Left colon (tissue), 2 donors: ENCODE measurements at regions not wholly inside any gene's neighbourhood (a gene's known extent, or its start where the extent isn't known, plus 50 kb on each side); places are given as distances from the start of the nearest gene placed in this dataset.

ENCODE experiments used
- ATAC-seq: fragments of 200-7000 bp; cut with Tn5 transposase; one replicate; pipeline ENCODE4 v1.9.1; 2020; ENCODE audit warnings: mild to moderate bottlenecking, moderate library complexity
- DNase-seq, 2 donors: peaks; one replicate each; pipeline ENCODE4 v3.0.0-alpha.2; 2020
- intact Hi-C, 2 donors: fragments of 100-400 bp; cut with DNase I in 1 of 2; cut with micrococcal nuclease in 1 of 2; formaldehyde crosslinking; loops; one replicate each; pipeline versions ENCODE4 v1.11.2 to v1.14.0; 2022; cut with DNase I, micrococcal nuclease
- donor health status: DM: no; HTN: no; CAD: no.
- donor health status: DM: yes; HTN: yes; CAD: no.

DNA sequence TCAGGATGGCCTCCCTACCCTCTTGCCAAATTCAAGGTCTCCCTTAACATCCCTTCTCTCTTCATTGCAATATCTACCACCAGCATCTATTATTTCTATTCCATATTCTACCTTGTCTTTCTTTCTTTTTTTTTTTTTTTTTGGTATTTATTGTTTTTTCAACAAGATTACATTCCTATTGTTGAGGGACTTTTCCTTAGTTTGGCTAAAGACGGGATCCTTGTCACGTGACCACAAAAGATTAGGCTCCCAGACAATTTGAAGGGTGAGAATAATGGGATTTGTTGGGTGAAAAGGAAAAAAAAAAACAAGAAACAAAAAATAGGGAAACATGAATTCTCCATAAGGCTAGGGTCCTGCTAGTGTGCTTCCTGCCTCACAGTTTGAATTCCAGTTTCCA, 124.3 kb upstream of the MCHR2 start:
- ATAC-seq (no peak), DNase-seq (no peak)
- intact Hi-C loops: loop anchor here in 1 of 2 donors (5.0 to 10.0 kb wide), 2 partner anchors 359 to 536 kb away; no protein-coding TSS in a partner anchor

DNA sequence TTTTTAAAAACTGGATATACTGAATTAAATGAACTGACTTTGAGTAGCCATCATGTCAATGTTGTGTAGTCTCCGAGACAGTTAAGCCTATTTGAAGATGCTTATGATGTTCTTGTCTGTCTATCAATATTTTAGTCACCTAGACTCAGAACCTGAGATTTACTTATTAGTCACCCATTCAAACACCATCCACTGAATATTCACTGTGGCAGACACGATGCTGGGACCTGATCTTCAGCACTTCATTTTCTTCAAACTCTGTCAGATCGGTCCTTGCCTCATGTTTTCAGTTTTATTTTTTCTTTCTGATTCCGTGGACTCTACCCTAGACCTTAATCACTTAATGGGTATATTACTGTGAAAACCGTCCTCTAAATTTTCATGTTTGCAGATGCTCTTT, 123.7 kb upstream of the MCHR2 start:
- intact Hi-C loops: loop anchor here in 1 of 2 donors (5.0 to 10.0 kb wide), 2 partner anchors 360 to 537 kb away; no protein-coding TSS in a partner anchor
- DNase-seq: no peak
- no peak for ATAC-seq

GRCh38 chr6:100116411-100117194, 122.6 kb upstream of the MCHR2 start:
- DNase-seq: peak in 1 of 2 donors; percentile 24
- no peak for ATAC-seq
- intact Hi-C loops: loop anchor here in 1 of 2 donors (5.0 to 10.0 kb wide), 2 partner anchors 361 to 538 kb away; no protein-coding TSS in a partner anchor

DNA sequence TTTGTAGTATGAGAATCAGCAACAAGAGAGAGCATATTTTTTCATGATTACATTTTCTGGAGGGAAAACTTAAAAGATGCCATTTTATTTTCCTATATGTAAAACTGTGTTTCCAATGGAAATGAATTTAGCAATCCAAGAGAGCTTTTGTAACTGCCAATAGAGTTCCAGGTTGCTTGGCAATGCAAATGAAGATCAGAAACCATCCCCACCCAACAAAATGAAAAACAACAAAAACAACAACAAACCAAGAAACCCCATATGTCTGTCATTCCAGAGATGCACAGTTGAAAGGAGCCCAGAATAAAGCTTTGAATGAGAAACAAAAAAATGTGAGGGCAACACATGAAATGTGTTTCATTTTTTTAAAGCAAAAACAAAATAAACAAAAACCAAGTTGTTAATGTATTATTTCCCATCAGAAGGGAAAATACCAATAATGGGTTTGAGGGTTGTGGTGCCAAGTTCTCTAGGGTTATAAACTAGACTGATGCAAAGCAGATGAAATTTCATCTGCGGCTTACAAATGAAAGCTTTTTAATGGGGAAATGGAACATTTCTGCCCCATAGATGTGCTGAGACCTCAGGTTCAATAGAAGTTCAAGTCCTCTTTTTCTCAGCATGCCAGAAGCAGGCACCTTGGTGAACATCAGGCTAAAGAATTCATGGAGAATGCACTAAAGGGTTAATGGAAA, 121.5 kb upstream of the MCHR2 start:
- DNase-seq (no peak), ATAC-seq (no peak)
- intact Hi-C loops: loop anchor here in 1 of 2 donors (5.0 to 10.0 kb wide), 2 partner anchors 362 to 539 kb away; no protein-coding TSS in a partner anchor

GRCh38 chr6:100112855-100113508, 119.0 kb upstream of the MCHR2 start:
- intact Hi-C loops: loop anchor here in 1 of 2 donors (10.0 kb wide), 1 partner anchor 542 kb away; no protein-coding TSS in a partner anchor
- ATAC-seq (no peak), DNase-seq (no peak)

- no peak for ATAC-seq
- intact Hi-C loops: no loop called here
These were observed 112.0 kb upstream of the MCHR2 start for GRCh38 chr6:100105919-100106529.

DNA sequence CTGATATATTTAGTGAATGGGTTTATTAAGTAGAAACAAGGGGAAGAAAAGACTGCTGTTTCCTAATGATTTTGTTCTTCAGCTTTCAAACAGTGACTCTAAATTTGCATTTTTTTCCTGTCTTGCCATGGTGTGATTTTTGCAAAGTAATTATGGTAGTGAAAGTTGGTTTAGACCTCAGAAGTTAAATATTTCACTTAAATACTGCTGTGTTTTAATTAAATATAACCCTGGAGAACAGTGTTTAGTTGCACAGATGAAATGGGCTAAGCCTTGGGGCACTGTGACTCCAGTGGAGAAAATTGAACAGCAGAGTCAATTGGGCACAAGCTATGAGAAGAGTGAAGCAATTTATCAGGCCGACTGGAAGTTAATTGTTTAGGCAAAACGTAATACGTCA, 111.1 kb upstream of the MCHR2 start:
- intact Hi-C loops: no loop called here
- no peak for ATAC-seq

More at GRCh38 chr6:100105919-100106529, 112.0 kb upstream of the MCHR2 start:
- DNase-seq: no peak

GRCh38 chr6:100103931-100104330, 109.9 kb upstream of the MCHR2 start:
- no peak for ATAC-seq
- no peak for DNase-seq
- intact Hi-C loops: no loop called here

More for the DNA sequence above, 111.1 kb upstream of the MCHR2 start:
- DNase-seq: no peak

GRCh38 chr6:100103194-100103593, 109.2 kb upstream of the MCHR2 start:
- DNase-seq (no peak), ATAC-seq (no peak)
- intact Hi-C loops: no loop called here

DNA sequence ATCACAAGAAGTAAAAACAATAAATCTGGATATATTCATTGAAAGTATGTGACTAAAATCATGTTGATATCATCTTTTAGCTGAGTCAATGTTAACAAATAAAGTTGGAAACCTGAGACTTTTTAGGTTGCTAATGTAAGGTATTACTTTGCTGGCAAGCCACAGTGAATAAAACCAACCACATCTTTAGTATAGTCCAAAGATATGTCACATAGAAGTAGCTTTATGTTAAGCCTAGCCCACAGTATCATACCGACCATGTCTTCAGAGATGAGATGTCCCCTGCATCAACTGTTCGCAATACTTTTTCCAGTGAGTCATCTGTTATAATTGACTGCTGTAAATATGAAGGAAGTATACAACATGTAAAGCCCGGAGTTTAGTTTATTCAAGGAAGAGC, 107.6 kb upstream of the MCHR2 start:
- intact Hi-C loops: no loop called here
- ATAC-seq (no peak), DNase-seq (no peak)

- intact Hi-C loops: no loop called here
- no peak for ATAC-seq
- no peak for DNase-seq
These were observed 106.8 kb upstream of the MCHR2 start for GRCh38 chr6:100100776-100101175.

GRCh38 chr6:100099189-100100074, 105.4 kb upstream of the MCHR2 start:
- intact Hi-C loops: no loop called here
- DNase-seq (no peak), ATAC-seq (peak; percentile 41)

- ATAC-seq: no peak
- no peak for DNase-seq
- intact Hi-C loops: no loop called here
These were observed 102.9 kb upstream of the MCHR2 start for GRCh38 chr6:100096936-100097335.

GRCh38 chr6:100096341-100096740, 102.3 kb upstream of the MCHR2 start:
- intact Hi-C loops: no loop called here
- no peak for ATAC-seq
- no peak for DNase-seq

- DNase-seq: no peak
- intact Hi-C loops: no loop called here
- no peak for ATAC-seq
These were observed 99.4 kb upstream of the MCHR2 start for GRCh38 chr6:100093405-100093804.

- intact Hi-C loops: no loop called here
- ATAC-seq: no peak
These were observed 94.0 kb upstream of the MCHR2 start for GRCh38 chr6:100088009-100088408.

GRCh38 chr6:100084991-100085364, 91.0 kb upstream of the MCHR2 start:
- ATAC-seq: no peak
- intact Hi-C loops: no loop called here
- no peak for DNase-seq

More at GRCh38 chr6:100088009-100088408, 94.0 kb upstream of the MCHR2 start:
- DNase-seq: no peak

DNA sequence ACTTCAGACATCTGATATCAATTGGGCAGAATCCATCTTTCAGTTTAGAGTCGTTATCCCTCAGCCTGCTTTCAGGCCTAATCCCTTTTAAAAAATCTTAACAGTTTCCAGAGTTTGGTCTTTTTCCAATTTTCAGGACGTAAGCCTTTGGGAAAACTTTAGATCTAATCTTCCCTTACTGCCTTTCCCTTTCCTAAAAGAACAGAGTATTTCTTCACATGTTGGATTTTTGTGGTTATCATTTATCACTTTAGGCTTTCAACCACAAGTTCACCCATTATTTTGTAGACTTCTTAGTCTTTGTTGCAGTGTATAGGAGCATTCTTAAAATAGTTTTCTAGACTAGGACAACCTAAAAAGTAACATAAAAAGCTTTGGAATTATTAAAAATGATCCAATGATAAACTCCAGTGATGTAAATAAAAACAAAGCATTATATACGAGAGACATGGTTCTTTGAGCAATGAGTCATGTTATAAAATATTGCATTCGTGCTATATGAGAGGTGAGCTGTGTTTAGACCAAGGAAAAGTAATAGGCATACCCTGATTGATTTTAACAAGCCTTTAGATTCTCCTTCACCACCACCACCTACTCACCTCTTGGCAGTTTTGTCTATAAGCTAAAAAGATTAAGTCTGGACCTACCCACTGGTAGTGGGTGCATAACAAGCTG, 90.4 kb upstream of the MCHR2 start:
- DNase-seq: no peak
- no peak for ATAC-seq

More for the DNA sequence above, 90.4 kb upstream of the MCHR2 start:
- intact Hi-C loops: no loop called here
